Neural cell (in vitro differentiated cells): ENCODE measurements at regions not wholly inside any gene's neighbourhood (a gene's known extent, or its start where the extent isn't known, plus 50 kb on each side); places are given as distances from the start of the nearest gene placed in this dataset.
A peak's percentile ranks its signal among the peaks of the same experiment; 100 is the strongest.

Experiments
- H2AFZ ChIP-seq: fragments of 200-600, 300-800 bp; sonication (generic), shearing (Covaris generic); 2 replicates; pipeline ENCODE4 v1.6.0; 2014; ENCODE audit warnings: low read depth, mild to moderate bottlenecking, antibody characterized with exemption, low read length, moderate library complexity
- H3F3A ChIP-seq: fragments of 200-600 bp; shearing (Covaris generic); 2 replicates; pipeline ENCODE4 v1.6.1; 2016; ENCODE audit warnings: mild to moderate bottlenecking, moderate library complexity, mixed read lengths, antibody characterized with exemption, low read length; ENCODE audit not compliant: insufficient read depth, poor library complexity, severe bottlenecking
- H3K27ac ChIP-seq: fragments of 200-600, 300-800 bp; sonication (generic), shearing (Covaris generic); 2 replicates; pipeline ENCODE4 v1.5.1; 2014; ENCODE audit warnings: mild to moderate bottlenecking, low read length, moderate library complexity
- H3K27me3 ChIP-seq: fragments of 300-800, 200-600 bp; sonication (generic), shearing (Covaris generic); 2 replicates; pipeline ENCODE4 v1.6.0; 2014; ENCODE audit warnings: mild to moderate bottlenecking, low read depth, low read length, moderate library complexity; ENCODE audit not compliant: insufficient read depth
- H3K36me3 ChIP-seq: fragments of 300-800, 200-600 bp; sonication (generic), shearing (Covaris generic); 2 replicates; pipeline ENCODE4 v1.5.1; 2014; ENCODE audit warnings: mild to moderate bottlenecking, antibody characterized with exemption, low read length, moderate library complexity; ENCODE audit not compliant: insufficient read depth
- H3K4me2 ChIP-seq: fragments of 300-800, 200-600 bp; sonication (generic), shearing (Covaris generic); 2 replicates; pipeline ENCODE4 v1.6.0; 2014; ENCODE audit warnings: mild to moderate bottlenecking, low read length
- H3K4me3 ChIP-seq: fragments of 300-800, 200-600 bp; sonication (generic), shearing (Covaris generic); 2 replicates; pipeline ENCODE4 v1.5.1; 2014; ENCODE audit warnings: mild to moderate bottlenecking, low read length, moderate library complexity
- H3K79me2 ChIP-seq: fragments of 200-600 bp; shearing (Covaris generic); replicated peaks from 2 replicates; pipeline ENCODE4 v1.6.0; 2014; ENCODE audit warnings: mild to moderate bottlenecking, low read length, moderate library complexity; ENCODE audit not compliant: insufficient read depth
- H3K9ac ChIP-seq: fragments of 300-800, 200-600 bp; sonication (generic), shearing (Covaris generic); 2 replicates; pipeline ENCODE4 v1.6.1; 2016; ENCODE audit warnings: mild to moderate bottlenecking, low read length, mixed read lengths
- H3K9me2 ChIP-seq: fragments of 200-600 bp; shearing (Covaris generic); 2 replicates; pipeline ENCODE4 v1.6.1; 2016; ENCODE audit warnings: mild to moderate bottlenecking, low read length, mixed read lengths; ENCODE audit not compliant: insufficient read depth
- H3K9me3 ChIP-seq: fragments of 200-600, 300-800 bp; sonication (generic), shearing (Covaris generic); 2 replicates; pipeline ENCODE4 v1.6.1; 2016; ENCODE audit warnings: mild to moderate bottlenecking, mixed run types, low read length, moderate library complexity, mixed read lengths
- H4K20me1 ChIP-seq: fragments of 200-600 bp; shearing (Covaris generic); 2 replicates; pipeline ENCODE4 v1.6.1; 2016; ENCODE audit warnings: mild to moderate bottlenecking, mixed run types; ENCODE audit not compliant: insufficient read depth
- CTCF ChIP-seq: fragments of 450-650 bp; IDR thresholded peaks from 2 replicates; pipeline ENCODE4 v1.5.1; 2014; ENCODE audit warnings: antibody characterized with exemption, mild to moderate bottlenecking, moderate library complexity; ENCODE audit not compliant: poor library complexity, severe bottlenecking
- EP300 ChIP-seq: fragments of 450-650 bp; conservative IDR thresholded peaks from 2 replicates; pipeline ENCODE4 v1.6.1; 2014; ENCODE audit warnings: antibody characterized with exemption, mild to moderate bottlenecking, moderate library complexity; ENCODE audit not compliant: poor library complexity, severe bottlenecking
- MXI1 ChIP-seq: fragments of 450-650 bp; conservative IDR thresholded peaks from 2 replicates; pipeline ENCODE4 v1.6.1; 2014; ENCODE audit warnings: antibody characterized with exemption, mild to moderate bottlenecking; ENCODE audit not compliant: poor library complexity, severe bottlenecking
- POLR2AphosphoS5 ChIP-seq: IDR thresholded peaks from 2 replicates; pipeline ENCODE4 v1.6.1; 2012
- RAD21 ChIP-seq: fragments of 450-650 bp; conservative IDR thresholded peaks from 2 replicates; pipeline ENCODE4 v1.6.1; 2014; ENCODE audit warnings: antibody characterized with exemption, mild to moderate bottlenecking, moderate library complexity
- REST ChIP-seq: IDR thresholded peaks from 2 replicates; pipeline ENCODE4 v1.6.1; 2012; ENCODE audit warnings: borderline replicate concordance
- SMC3 ChIP-seq: fragments of 450-650 bp; conservative IDR thresholded peaks from 2 replicates; pipeline ENCODE4 v1.6.1; 2014; ENCODE audit warnings: antibody characterized with exemption, mild to moderate bottlenecking, moderate library complexity; ENCODE audit not compliant: poor library complexity
- TAF1 ChIP-seq: IDR thresholded peaks from 2 replicates; pipeline ENCODE4 v1.6.1; 2012; ENCODE audit warnings: low read depth

- no peaks in the 10 kb centered on the region for H4K20me1 ChIP-seq
- no peaks in the 10 kb centered on the region for H3K9me2 ChIP-seq
- no peak overlapping the region for H3K9ac ChIP-seq
- H3K9me3 ChIP-seq: no peaks in the 10 kb centered on the region
- H3K27me3 ChIP-seq: no peaks in the 10 kb centered on the region
- H3K4me2 ChIP-seq: no peak overlapping the region
- H3K36me3 ChIP-seq: no peaks in the 10 kb centered on the region
- H3K79me2 ChIP-seq: no peaks in the 10 kb centered on the region
- no peak overlapping the region for H3K27ac ChIP-seq
- no peaks in the 10 kb centered on the region for H3F3A ChIP-seq
- no peak overlapping the region for H2AFZ ChIP-seq
- TF ChIP-seq RAD21: no peak
- TF ChIP-seq MXI1: no peak
- no peak for TF ChIP-seq SMC3
- TF ChIP-seq CTCF: no peak
- TF ChIP-seq REST: no peak
- no peak for TF ChIP-seq EP300
- no peak for TF ChIP-seq TAF1
- H3K4me3 ChIP-seq: no peak overlapping the region
Measured at GRCh38 chr5:108619815-108620214, 127.9 kb upstream of the FER start.

GRCh38 chr5:108617467-108618435 is 129.9 kb upstream of the FER start:
- Histone ChIP-seq H3K9me3 (no peaks in the 10 kb centered on the region), H3K4me3 (no peak overlapping the region), H3K4me2 (no peak overlapping the region), H4K20me1 (no peaks in the 10 kb centered on the region), H3K9ac (no peak overlapping the region), H3K27me3 (no peaks in the 10 kb centered on the region), H3K9me2 (no peaks in the 10 kb centered on the region), H3K27ac (no peak overlapping the region), H3K36me3 (no peaks in the 10 kb centered on the region), H3F3A (no peaks in the 10 kb centered on the region), H2AFZ (no peak overlapping the region), H3K79me2 (no peaks in the 10 kb centered on the region)
- TF ChIP-seq CTCF (peak; percentile 11), POLR2AphosphoS5 (no peak)
